WERI-Rb-1 (cell line): ENCODE measurements at regions not wholly inside any gene's neighbourhood (a gene's known extent, or its start where the extent isn't known, plus 50 kb on each side); places are given as distances from the start of the nearest gene placed in this dataset.

Source experiments
- DNase-seq: peaks from one replicate; pipeline ENCODE4 v3.0.0-alpha.2; 2020
- H3K27ac ChIP-seq: fragments of 250-450 bp; sonication (Bioruptor Pico); 2 replicates; pipeline ENCODE4 v1.5.1; 2020; ENCODE audit warnings: mild to moderate bottlenecking, moderate library complexity
- H3K27me3 ChIP-seq: fragments of 250-450 bp; sonication (Bioruptor Pico); 2 replicates; pipeline ENCODE4 v1.5.1; 2021; ENCODE audit warnings: mild to moderate bottlenecking, low read depth, moderate library complexity; ENCODE audit not compliant: insufficient read depth, severe bottlenecking
- H3K36me3 ChIP-seq: fragments of 250-450 bp; sonication (Bioruptor Pico); 2 replicates; pipeline ENCODE4 v1.5.1; 2020; ENCODE audit warnings: mild to moderate bottlenecking, moderate library complexity
- H3K4me3 ChIP-seq: 2 replicates; pipeline ENCODE4 v1.5.1; 2011; ENCODE audit warnings: low read depth, mild to moderate bottlenecking, control low read depth, low read length
- H3K9me3 ChIP-seq: fragments of 250-450 bp; sonication (Bioruptor Pico); 2 replicates; pipeline ENCODE4 v1.5.1; 2021; ENCODE audit warnings: mild to moderate bottlenecking, moderate library complexity; ENCODE audit not compliant: severe bottlenecking
- TF ChIP-seq, protein P1 (sequence below): IDR thresholded peaks from 2 replicates; pipeline ENCODE4 v1.5.1; 2011; ENCODE audit warnings: low read depth, mild to moderate bottlenecking, control low read depth, inconsistent platforms, low read length

DNA sequence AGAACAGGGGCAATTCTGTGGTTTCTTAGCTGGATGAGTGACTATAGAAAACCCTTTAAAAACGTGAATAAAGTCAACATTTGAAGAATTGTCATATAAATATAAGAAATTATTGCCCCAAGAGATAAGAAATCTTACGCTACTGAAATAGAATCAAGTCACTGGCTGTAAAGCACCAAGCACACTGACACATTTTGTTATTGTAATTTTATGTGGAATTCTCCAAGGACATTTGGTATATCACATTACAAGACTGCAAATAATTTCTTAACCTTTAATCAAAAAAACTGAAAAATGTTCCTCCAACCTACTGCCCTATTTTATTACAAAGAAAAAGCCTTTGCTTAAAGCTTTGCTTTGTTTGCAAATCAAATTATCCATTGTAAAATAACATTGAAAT lies 383.3 kb downstream of the IPMK start:
- Histone ChIP-seq H3K9me3 (peaks cover 2% of the 10 kb centered on the region), H3K36me3 (no peaks in the 10 kb centered on the region), H3K4me3 (no peak overlapping the region), H3K27ac (no peak overlapping the region), H3K27me3 (no peaks in the 10 kb centered on the region)
- TF ChIP-seq, protein P1, sequence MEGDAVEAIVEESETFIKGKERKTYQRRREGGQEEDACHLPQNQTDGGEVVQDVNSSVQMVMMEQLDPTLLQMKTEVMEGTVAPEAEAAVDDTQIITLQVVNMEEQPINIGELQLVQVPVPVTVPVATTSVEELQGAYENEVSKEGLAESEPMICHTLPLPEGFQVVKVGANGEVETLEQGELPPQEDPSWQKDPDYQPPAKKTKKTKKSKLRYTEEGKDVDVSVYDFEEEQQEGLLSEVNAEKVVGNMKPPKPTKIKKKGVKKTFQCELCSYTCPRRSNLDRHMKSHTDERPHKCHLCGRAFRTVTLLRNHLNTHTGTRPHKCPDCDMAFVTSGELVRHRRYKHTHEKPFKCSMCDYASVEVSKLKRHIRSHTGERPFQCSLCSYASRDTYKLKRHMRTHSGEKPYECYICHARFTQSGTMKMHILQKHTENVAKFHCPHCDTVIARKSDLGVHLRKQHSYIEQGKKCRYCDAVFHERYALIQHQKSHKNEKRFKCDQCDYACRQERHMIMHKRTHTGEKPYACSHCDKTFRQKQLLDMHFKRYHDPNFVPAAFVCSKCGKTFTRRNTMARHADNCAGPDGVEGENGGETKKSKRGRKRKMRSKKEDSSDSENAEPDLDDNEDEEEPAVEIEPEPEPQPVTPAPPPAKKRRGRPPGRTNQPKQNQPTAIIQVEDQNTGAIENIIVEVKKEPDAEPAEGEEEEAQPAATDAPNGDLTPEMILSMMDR, result no peak
- DNase-seq, result no peak

DNA sequence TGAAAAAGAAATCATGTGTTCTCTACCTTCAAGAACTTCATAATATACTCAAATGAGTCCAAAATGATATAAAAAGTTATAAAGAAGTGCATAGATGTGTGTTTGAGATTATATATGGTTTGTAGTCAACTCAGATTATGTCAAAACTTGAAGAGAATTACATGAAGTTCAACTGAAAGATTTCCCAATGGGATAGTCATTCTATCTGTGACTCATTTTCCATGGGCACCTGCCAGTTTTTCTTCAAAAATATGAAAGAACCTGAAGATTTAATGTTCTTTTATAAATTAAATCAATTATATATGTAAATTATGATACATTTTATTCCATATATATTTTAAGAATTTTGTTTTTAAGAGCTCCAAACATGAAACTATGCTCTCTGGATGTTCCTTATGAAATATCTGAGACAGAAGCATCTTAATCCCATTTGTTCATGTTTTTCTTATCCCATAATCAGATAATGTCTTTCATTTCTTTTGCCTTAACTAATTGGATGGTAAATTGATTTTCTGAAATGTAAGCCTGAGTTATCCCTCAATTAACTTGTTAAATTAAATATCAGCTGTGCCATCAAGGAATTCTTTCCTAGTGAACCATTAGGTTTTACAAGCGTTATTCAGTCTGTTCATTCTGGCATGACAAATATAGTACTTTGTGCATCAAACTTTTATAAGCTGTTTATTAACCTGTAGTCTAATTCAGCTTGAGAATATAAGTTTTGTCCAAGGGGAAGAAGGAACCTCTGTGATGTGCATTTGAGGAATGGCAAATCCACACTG lies 387.1 kb downstream of the IPMK start:
- DNase-seq, result no peak
- Histone ChIP-seq H3K9me3 (no peaks in the 10 kb centered on the region), H3K36me3 (no peaks in the 10 kb centered on the region), H3K27me3 (no peaks in the 10 kb centered on the region), H3K27ac (no peak overlapping the region), H3K4me3 (no peak overlapping the region)
- TF ChIP-seq, protein P1, result no peak

DNA sequence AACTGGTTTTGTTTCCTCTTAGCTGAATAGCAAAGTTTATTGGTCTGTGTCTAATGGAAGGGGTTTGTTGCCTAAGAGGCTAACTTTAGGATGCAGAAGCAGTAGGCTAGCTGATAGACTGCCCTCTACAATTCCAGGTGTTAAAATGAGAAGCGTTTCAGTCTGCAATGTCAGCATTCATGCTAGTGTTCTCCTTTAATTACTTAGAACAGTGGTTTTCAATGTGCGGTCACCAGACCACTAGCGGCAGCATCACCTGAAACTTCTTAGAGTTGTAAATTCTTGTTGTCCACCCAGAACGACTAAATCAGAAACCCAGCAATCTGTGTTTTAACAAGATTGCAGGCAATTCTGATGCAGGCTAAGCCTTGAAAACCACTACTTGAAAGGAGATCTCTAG lies 392.9 kb downstream of the IPMK start:
- DNase-seq, result no peak
- H3K27ac ChIP-seq, result no peak overlapping the region
- no peaks in the 10 kb centered on the region for H3K9me3 ChIP-seq
- no peak overlapping the region for H3K4me3 ChIP-seq
- TF ChIP-seq, protein P1, result no peak
- H3K27me3 ChIP-seq, result no peaks in the 10 kb centered on the region
- H3K36me3 ChIP-seq, result no peaks in the 10 kb centered on the region

DNA sequence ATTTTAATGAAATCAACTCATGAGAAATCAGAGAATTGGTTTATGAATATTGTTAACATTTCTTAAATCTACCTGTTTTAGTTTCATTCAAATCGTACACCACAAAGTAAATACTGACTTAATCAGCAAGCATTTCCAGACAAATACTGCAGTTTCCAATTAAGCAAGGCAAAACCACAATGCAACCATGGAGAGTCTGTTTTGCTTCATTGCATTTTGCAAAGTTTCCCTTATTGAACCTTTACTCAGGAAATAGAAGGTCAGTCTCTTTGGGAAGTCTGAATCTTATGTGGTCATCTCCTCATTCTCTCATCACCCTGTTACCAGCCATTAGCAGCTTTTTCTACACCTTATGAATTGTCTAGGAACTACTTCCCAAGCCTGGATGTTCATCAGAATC lies 400.5 kb downstream of the IPMK start:
- TF ChIP-seq, protein P1, result no peak
- Histone ChIP-seq H3K27ac (no peak overlapping the region), H3K9me3 (no peaks in the 10 kb centered on the region), H3K36me3 (no peaks in the 10 kb centered on the region), H3K4me3 (no peak overlapping the region), H3K27me3 (no peaks in the 10 kb centered on the region)
- no peak for DNase-seq

DNA sequence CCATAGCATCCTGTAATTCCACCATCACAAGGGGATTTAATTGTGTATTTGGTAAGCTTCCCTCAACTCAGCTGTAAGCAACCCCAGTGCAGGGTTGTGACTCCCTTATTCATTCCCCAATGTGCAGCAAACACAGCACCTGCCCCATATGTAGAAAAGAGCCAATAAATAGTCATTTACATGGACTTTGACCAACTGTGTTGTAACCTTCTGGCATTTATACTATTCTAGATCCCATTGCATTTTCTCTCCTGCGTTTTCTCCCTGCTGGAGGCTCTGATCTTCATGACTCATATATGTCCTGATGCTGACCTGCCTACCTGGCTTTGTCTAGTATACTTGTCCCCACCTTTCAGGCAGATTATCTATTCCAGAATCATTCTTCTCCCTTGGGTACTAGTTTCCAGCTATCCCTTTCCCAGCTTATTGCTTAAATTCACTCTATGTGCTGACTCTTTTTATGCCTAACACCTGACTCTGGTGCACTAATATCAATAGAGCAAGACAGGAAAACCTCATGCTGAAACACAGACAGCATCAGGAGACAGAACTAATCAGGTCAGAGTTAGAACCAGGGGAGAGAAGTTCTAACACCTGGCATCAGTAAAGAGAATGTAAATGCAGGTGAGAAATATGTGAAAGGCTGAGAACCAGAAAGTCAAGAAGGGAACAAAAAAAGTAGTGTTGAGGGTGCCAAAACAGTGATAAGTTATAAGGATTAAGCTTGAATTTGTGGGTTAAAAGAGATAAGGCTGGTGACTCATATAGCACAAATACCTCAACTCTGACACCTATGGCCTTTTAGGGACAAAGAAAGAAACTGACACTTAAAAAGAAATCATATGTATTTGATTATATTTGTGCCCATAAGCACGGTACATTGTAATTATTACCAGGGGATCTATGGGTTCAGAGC lies 402.7 kb downstream of the IPMK start:
- no peaks in the 10 kb centered on the region for H3K9me3 ChIP-seq
- no peaks in the 10 kb centered on the region for H3K36me3 ChIP-seq
- DNase-seq, result no peak
- no peaks in the 10 kb centered on the region for H3K27me3 ChIP-seq
- no peak overlapping the region for H3K27ac ChIP-seq
- no peak overlapping the region for H3K4me3 ChIP-seq
- TF ChIP-seq, protein P1, result no peak
